CD4-positive, alpha-beta T cell treated with Interleukin-21 for 1 hour (primary cell): ENCODE measurements at regions not wholly inside any gene's neighbourhood (a gene's known extent, or its start where the extent isn't known, plus 50 kb on each side); places are given as distances from the start of the nearest gene placed in this dataset.
"Not testable (repeated sequence)": the region's sequence is repeated elsewhere in the genome, so short reads cannot be mapped to it uniquely, and the experiment has no call there.

Source experiments
- DNase-seq: peaks from one replicate; pipeline ENCODE4 v3.0.0-alpha.2; 2020

DNA sequence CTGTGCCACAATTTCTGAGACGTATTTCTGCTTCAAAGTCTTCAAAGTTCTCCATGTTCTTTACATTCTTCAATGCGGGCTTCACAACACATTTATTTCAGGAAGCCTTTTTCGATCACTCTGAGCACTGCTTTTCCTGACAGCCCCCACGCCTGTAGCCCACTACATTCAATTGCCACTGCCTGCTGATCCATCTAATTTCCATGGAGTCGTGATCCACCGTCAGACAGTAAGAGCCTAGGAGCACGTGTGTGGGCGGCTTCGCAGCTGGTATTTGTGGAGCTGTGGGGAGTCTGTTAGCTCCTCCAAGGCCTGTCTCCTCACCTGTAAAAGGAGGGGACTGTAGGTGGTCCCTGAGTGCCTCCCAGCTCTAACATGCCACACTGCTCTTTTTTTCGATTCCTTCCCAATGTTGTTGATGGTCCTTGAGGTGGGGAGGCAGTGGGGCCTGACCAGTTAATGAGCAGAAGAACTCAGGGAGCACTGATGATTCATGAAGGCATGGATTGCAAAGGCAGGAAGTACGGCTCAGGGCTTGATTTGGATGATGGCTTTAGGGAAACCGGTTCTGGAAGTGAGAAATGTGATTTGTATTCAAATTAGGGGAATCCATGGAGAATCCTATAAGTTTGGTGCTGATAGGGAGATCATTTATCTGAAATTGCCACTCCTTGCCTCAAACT lies 401.1 kb upstream of the PODXL start:
- DNase-seq = no peak

GRCh38 chr7:131956864-131957263 lies 400.4 kb upstream of the PODXL start:
- no peak for DNase-seq

- DNase-seq = no peak
These were observed 399.3 kb upstream of the PODXL start for GRCh38 chr7:131955679-131956078.

- no peak for DNase-seq
These were observed 396.8 kb upstream of the PODXL start for GRCh38 chr7:131953184-131953583.

- no peak for DNase-seq
These were observed 395.9 kb upstream of the PODXL start for GRCh38 chr7:131952365-131952764.

GRCh38 chr7:131950758-131951157 lies 394.3 kb upstream of the PODXL start:
- DNase-seq = no peak

DNA sequence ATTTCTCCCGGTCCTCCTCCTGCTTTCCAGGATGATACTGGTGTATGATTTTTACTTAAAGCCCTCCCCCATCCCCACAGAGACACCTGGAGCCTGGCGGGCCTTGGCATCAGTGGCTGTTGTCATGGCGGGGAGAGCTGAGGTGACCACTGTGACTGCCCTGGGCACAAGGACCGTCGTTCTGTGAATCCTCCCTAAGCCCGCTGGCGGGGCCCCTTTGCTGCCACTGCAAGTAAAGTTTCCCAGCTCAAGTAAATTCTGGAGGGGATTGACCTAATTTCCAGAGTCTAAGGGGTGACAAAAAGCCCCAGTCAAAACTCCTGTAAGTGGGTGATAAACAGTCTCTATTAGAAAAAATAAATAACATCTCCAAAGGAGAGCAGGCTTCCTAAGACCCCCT lies 393.2 kb upstream of the PODXL start:
- DNase-seq = no peak

DNA sequence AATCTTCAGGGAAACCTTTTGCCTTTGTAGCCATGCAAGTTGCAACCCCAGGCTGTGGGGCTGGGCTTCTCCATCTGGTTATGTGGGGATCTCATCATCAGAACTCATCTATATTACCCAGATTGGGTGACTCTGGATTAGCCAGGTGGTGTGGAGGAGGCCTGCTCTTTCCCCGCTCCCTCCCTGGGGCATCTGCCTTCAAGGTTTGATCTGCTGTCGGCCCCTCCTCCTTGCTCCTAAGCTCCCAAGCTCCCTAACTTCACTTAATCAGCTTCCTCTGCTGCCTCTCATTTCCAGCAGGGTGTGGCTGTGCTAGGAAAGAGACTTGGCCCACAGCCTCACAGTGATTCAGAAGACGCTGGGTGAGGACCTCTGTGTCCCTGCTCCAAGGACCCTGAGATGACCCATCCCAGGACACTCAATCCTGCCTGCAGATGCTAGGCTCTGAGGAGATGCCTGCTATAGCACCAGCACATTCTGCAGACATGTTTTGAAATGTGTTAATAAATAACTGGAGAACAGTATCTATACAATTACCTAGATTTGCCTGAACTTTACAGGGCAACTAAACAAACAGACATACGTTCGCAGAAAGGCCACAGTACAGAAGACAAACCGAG lies 392.1 kb upstream of the PODXL start:
- DNase-seq = no peak

DNA sequence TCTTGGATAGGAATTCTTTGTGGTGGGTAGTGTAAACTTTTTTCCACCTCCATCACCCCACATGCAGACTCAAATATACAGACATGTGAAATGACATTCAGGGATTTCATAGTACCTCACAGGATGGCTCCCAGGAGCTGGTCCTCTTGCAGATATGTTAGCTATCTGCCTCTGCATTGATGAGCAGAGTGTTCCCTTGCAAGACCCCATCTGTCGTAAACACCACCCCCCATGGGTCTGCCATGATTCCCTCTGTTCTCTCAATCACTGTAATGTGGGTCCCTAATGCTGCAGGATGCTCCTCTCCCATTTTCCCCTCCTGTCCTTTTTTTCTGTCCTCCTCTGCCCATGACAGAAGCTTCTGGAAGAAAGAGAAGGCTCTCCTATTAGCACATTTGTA lies 391.2 kb upstream of the PODXL start:
- no peak for DNase-seq

DNA sequence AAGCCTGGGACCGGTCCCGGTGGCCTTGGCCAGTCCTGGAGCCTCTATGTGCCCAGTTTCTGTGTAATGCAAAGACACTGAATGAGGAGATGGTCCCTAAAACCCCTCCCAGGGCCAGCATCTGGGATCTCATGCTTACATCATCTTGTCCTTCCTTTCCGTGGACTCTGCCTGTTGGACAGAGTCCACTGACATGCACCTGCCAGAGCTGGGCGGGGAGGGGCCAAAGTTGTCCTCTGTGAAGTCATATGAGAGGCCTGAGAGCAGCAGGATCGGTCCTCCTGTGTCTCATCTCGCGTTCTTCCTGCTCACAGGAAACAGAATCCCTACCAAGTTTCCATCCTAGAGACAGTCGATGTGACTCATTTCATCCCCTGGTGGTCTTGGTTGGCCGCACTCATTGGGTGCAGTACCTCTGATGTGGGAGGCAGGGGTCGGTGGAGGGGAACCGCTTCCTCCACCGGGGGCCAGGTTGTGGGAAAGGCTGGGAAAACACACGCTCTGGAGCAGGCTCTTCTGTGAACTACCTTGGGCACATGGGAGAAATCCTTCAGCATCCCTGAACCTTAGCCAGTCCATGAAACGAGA lies 389.6 kb upstream of the PODXL start:
- no peak for DNase-seq

- DNase-seq = no peak
These were observed 389.0 kb upstream of the PODXL start for GRCh38 chr7:131945313-131945911.

DNA sequence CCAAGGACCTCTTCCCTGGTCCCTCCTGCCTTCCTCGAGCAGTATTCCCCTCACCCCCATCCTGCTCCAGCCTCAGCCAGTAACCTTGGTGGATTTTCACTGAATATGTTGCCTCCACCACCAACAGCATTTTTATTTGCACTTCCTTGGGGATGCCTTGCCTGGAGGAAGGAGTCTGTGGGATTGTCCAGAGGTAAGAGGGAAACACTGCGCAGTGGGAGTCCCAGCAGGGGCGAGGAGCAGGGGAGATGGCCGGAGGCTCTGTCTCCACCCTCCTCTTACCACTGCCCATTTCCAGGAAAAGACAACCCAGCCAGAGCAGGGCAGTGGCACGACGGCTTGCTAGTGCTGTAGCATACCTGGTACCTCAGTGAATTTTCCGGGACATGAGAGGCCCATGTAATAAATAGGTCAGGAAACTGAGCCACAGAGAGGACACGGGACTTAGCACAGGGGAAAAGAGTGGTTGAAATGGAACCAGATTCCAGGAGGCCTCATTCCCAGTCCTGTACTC lies 388.2 kb upstream of the PODXL start:
- no peak for DNase-seq

- no peak for DNase-seq
These were observed 387.2 kb upstream of the PODXL start for GRCh38 chr7:131943646-131944045.

DNA sequence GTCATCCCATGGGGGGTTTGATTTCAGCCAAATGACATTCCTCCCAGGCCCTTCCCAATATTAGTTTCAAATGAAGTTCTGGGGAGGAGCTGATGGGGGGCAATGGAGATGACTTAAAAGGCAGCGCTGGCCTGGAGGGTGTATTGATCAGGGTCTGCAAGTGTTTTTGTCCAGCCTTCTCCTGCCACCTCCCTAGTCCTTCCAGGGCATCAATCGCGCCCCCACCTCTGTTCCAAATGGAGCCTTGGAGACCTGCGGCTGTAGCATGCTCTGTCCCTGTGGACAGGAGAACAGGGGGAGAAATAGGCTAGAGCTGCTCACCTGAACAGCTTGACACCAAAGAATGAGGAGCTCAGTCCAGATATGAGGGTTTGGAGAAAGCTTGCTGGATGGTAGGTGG lies 386.8 kb upstream of the PODXL start:
- DNase-seq = no peak

DNA sequence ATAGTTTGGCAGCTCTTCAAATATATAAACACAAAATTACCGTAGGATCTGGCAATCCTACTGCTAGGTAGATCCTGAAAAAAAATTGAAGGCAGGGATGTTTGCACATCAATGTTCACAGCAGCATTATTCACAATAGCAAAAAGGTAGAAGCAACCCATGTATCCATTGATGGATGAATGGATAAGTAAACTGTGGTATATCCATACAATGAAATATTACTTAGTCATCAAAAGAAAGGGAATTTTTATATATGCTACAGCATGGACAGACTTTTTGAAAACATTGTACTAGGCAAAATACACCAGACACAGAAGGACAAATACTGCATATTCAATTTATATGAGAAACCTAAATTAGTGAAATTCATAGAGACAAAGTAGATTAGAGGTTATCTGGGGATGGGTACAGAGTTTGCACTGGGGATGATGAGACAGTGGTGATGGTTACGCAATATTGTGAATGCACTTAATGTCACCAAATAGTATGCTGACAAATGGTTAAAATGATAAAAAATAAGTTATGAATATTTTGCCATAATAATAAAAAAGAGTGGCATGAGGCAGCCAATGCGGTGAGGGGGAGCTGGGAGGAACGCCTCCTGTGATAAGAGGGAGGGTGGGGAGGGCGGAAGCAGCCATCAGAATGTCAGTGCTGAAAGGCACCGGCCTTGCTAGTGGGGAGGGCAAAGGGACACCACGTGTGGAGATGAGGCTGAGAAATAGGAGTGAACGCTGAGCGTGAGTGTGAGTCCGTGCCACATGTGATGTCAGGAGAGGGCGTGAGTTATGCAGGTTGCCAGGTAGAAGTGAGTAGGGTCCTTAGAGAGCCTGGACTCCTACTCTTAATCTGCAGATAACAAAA lies 386.1 kb upstream of the PODXL start:
- DNase-seq = no peak

DNA sequence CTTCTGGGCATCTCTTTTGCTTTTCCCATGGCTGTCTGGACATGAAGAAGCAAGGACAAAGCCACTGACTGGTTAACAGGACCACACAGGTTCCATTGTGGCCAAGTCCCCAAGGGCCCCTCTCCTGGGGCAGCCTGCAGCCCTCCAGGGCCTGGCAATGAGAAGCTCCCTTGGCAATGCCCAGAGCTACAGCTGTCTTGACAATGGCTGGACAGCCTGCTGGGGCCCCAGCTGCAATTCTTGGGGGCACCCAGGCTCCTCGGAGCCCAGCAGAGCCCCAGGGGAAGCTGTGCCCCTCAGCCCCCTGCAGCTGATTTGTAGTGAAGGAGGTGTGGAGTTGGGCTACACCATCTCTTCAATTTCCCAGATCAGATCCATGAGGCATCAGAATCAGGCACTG lies 384.9 kb upstream of the PODXL start:
- no peak for DNase-seq

DNA sequence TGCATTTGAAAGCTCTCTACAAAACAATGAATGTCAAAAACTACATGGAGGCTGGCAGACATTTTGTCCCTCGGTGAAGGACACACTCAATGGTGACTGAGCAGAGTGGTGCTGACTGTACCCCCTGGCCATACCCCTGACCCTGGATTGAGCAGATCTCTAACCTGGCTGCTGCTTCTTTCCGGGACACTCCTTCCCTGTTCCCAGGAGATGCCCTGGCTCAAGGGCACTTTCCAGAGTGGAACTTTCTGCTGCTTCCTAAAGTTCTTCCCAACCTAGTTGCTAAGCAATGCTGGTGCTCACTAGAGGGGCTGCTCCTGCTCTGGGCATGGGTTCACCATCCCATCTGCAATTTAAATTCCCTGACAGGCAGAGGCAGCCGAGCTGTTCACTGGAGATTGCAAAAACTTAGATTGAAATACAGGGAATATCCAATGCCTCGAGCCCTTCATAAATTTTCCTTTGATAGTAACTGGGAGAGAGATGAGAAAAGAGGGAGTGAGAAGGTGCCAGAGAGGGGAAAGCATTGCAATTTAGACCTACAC lies 384.3 kb upstream of the PODXL start:
- no peak for DNase-seq

GRCh38 chr7:131938788-131939187 lies 382.4 kb upstream of the PODXL start:
- not testable (repeated sequence) for DNase-seq

GRCh38 chr7:131937868-131938267 lies 381.4 kb upstream of the PODXL start:
- no peak for DNase-seq

GRCh38 chr7:131935180-131935579 lies 378.8 kb upstream of the PODXL start:
- no peak for DNase-seq

DNA sequence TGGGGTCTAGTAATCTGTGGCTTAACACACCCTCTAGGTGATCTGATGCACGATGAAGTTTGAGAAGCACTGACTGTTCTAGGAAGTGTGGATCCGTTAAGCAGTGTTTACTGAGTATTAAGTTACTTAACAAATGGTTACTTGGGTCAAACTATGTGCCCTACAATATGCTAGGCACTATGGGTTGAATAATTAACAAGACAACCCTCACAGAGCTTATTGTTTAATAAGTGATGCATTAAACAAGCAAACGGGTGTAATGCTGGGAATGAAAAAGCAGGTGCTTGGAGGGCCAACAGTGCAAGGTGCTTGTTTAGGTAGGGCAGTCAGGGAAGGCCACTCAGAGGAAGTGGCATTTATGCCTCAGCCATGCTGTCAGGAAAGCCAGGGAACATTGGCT lies 378.0 kb upstream of the PODXL start:
- DNase-seq = no peak

- no peak for DNase-seq
These were observed 377.4 kb upstream of the PODXL start for GRCh38 chr7:131933751-131934289.
